ENCODE measurements at regions not wholly inside any gene's neighbourhood (a gene's known extent, or its start where the extent isn't known, plus 50 kb on each side); places are given as distances from the start of the nearest gene placed in this dataset.

DNA sequence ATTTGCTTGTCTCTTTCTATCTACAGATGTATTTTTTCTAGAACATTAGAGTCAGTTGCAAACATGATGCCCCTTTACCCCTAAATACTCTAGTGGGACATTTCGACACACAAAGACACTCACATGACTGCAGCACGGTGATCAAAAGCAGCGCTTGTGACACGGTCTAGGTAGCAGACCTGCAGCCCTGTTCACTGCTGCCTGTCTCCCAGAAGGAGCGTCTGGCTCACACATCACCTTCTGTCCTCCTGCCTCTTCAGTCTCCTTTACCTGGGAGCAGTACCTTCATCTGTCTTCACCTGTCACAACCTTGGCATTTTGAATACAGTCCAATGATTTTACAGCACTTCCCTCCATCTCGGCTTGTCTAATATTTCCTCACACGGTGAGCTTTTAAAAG is 51.9 kb upstream of the SH3PXD2B start:
- peaks cover 9% of the 10 kb centered on the region for H3K9me3 Mint-ChIP-seq (ENCODE audit: unreplicated experiment)
- H3K27me3 Mint-ChIP-seq (ENCODE audit: unreplicated experiment), result peaks cover 2% of the 10 kb centered on the region
- peaks cover 14% of the 10 kb centered on the region for H3K36me3 Mint-ChIP-seq (ENCODE audit: unreplicated experiment)
- no peak overlapping the region for H3K4me3 Mint-ChIP-seq (ENCODE audit: unreplicated experiment)
- H3K4me1 Mint-ChIP-seq (ENCODE audit: low read depth, unreplicated experiment), result peaks cover 6% of the 10 kb centered on the region
- TF ChIP-seq CTCF (IDR thresholded peaks at IDR 0.05; ENCODE audit: partially characterized antibody, unreplicated experiment), result no peak
- no peak for DNase-seq
- peak overlapping the region; percentile 7 for H3K27ac Mint-ChIP-seq (ENCODE audit: unreplicated experiment)

DNA sequence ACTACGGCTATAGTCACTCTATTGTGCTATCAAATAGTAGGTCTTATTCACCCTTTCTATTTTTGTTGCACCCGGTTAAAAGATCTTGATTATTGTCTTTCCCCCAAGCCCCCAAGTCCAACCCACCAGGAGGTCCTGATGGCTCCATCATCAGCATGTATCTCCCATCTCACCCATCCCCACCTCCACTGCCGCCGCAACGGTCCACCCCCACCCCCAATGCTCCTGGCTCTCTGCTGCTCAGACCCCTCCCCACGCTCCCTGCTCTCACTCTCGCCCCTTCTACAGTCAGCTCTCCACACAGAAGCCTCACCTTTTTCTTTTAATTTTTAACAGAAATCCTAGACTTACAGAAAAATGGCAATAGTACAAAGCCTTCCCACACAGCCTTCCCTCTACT is 51.5 kb upstream of the SH3PXD2B start:
- TF ChIP-seq CTCF (IDR thresholded peaks at IDR 0.05; ENCODE audit: partially characterized antibody, unreplicated experiment), result no peak
- peaks cover 6% of the 10 kb centered on the region for H3K4me1 Mint-ChIP-seq (ENCODE audit: low read depth, unreplicated experiment)
- H3K27me3 Mint-ChIP-seq (ENCODE audit: unreplicated experiment), result peaks cover 2% of the 10 kb centered on the region
- H3K4me3 Mint-ChIP-seq (ENCODE audit: unreplicated experiment), result no peak overlapping the region
- H3K36me3 Mint-ChIP-seq (ENCODE audit: unreplicated experiment), result peaks cover 11% of the 10 kb centered on the region
- H3K27ac Mint-ChIP-seq (ENCODE audit: unreplicated experiment), result peak overlapping the region; percentile 7
- H3K9me3 Mint-ChIP-seq (ENCODE audit: unreplicated experiment), result peaks cover 6% of the 10 kb centered on the region
- DNase-seq, result no peak

GRCh38 chr5:172505403-172505759 is 51.1 kb upstream of the SH3PXD2B start:
- peaks cover 6% of the 10 kb centered on the region for H3K36me3 Mint-ChIP-seq (ENCODE audit: unreplicated experiment)
- no peak overlapping the region for H3K27ac Mint-ChIP-seq (ENCODE audit: unreplicated experiment)
- no peak for TF ChIP-seq CTCF (IDR thresholded peaks at IDR 0.05; ENCODE audit: partially characterized antibody, unreplicated experiment)
- H3K4me3 Mint-ChIP-seq (ENCODE audit: unreplicated experiment), result no peak overlapping the region
- no peak for DNase-seq
- peaks cover 2% of the 10 kb centered on the region for H3K27me3 Mint-ChIP-seq (ENCODE audit: unreplicated experiment)
- peaks cover 6% of the 10 kb centered on the region for H3K9me3 Mint-ChIP-seq (ENCODE audit: unreplicated experiment)
- peaks cover 6% of the 10 kb centered on the region for H3K4me1 Mint-ChIP-seq (ENCODE audit: low read depth, unreplicated experiment)

- Mint-ChIP-seq H3K4me1 (ENCODE audit: low read depth, unreplicated experiment) (peaks cover 6% of the 10 kb centered on the region), H3K27ac (ENCODE audit: unreplicated experiment) (no peak overlapping the region), H3K36me3 (ENCODE audit: unreplicated experiment) (peaks cover 5% of the 10 kb centered on the region), H3K9me3 (ENCODE audit: unreplicated experiment) (peaks cover 6% of the 10 kb centered on the region), H3K27me3 (ENCODE audit: unreplicated experiment) (peaks cover 2% of the 10 kb centered on the region), H3K4me3 (ENCODE audit: unreplicated experiment) (no peak overlapping the region)
- DNase-seq, result no peak
- TF ChIP-seq CTCF (IDR thresholded peaks at IDR 0.05; ENCODE audit: partially characterized antibody, unreplicated experiment), result no peak
Measured at GRCh38 chr5:172504701-172505402, 50.5 kb upstream of the SH3PXD2B start.

- DNase-seq, result no peak
- TF ChIP-seq CTCF (IDR thresholded peaks at IDR 0.05; ENCODE audit: partially characterized antibody, unreplicated experiment), result no peak
Measured at GRCh38 chr5:172503925-172504700, 49.8 kb upstream of the SH3PXD2B start.

More at GRCh38 chr5:172503925-172504700, 49.8 kb upstream of the SH3PXD2B start:
- no peak overlapping the region for H3K4me3 Mint-ChIP-seq (ENCODE audit: unreplicated experiment)
- peaks cover 2% of the 10 kb centered on the region for H3K27me3 Mint-ChIP-seq (ENCODE audit: unreplicated experiment)
- no peak overlapping the region for H3K27ac Mint-ChIP-seq (ENCODE audit: unreplicated experiment)
- H3K4me1 Mint-ChIP-seq (ENCODE audit: low read depth, unreplicated experiment), result peaks cover 3% of the 10 kb centered on the region
- H3K36me3 Mint-ChIP-seq (ENCODE audit: unreplicated experiment), result peaks cover 5% of the 10 kb centered on the region
- H3K9me3 Mint-ChIP-seq (ENCODE audit: unreplicated experiment), result peaks cover 6% of the 10 kb centered on the region
